SU-DHL-6 (cell line): ENCODE measurements at regions not wholly inside any gene's neighbourhood (a gene's known extent, or its start where the extent isn't known, plus 50 kb on each side); places are given as distances from the start of the nearest gene placed in this dataset.

Source experiments
- CTCF ChIP-seq: fragments of 200-600 bp; sonication (generic); IDR thresholded peaks from one replicate; pipeline ENCODE4 v1.5.1; 2017; ENCODE audit warnings: antibody characterized with exemption, mild to moderate bottlenecking, low read length, moderate library complexity; ENCODE audit not compliant: insufficient read depth, poor library complexity, severe bottlenecking
- EZH2phosphoT487 ChIP-seq: fragments of 200-600 bp; sonication (generic), shearing (Covaris generic); conservative IDR thresholded peaks from 2 replicates; pipeline ENCODE4 v1.6.1; 2018; ENCODE audit warnings: mild to moderate bottlenecking, antibody characterized with exemption, low read length, moderate library complexity, mixed read lengths

GRCh38 chr1:188708795-188709535 lies 1768.7 kb downstream of the BRINP3 start:
- TF ChIP-seq EZH2phosphoT487 (no peak), CTCF (no peak)
